CD14-positive monocyte (primary cell): ENCODE measurements at regions not wholly inside any gene's neighbourhood (a gene's known extent, or its start where the extent isn't known, plus 50 kb on each side); places are given as distances from the start of the nearest gene placed in this dataset.

ENCODE experiments used
- DNase-seq, 3 donors: peaks; one replicate each; pipeline ENCODE4 v3.0.0-alpha.2; 2011 to 2022
- H2AFZ ChIP-seq: 2 replicates; pipeline ENCODE4 v1.6.0; 2012; ENCODE audit warnings: mild to moderate bottlenecking, low read depth, low read length, inconsistent platforms; ENCODE audit not compliant: insufficient read depth, poor library complexity, severe bottlenecking
- H3K27ac ChIP-seq, 2 donors: 1 replicate in 1 of 2; 2 replicates in 1 of 2; pipeline ENCODE4 v1.5.1; 2012 to 2013; ENCODE audit warnings: low read length in 2 of 2, control low read depth in 1 of 2, inconsistent platforms in 1 of 2, low read depth in 1 of 2, mild to moderate bottlenecking in 1 of 2
- H3K27me3 ChIP-seq, 2 donors: one replicate each; pipeline versions ENCODE4 v1.6.0 to v1.6.1; 2011 to 2013; ENCODE audit warnings: low read length in 2 of 2; ENCODE audit not compliant: control insufficient read depth in 2 of 2, insufficient read depth in 2 of 2
- H3K36me3 ChIP-seq, 2 donors: replicated peaks in 1 of 2; 1 replicate in 1 of 2; 2 replicates in 1 of 2; pipeline versions ENCODE4 v1.5.1 to v1.6.1; 2012 to 2013; ENCODE audit warnings: low read length in 2 of 2, control low read depth in 1 of 2, inconsistent platforms in 1 of 2, mild to moderate bottlenecking in 1 of 2; ENCODE audit not compliant: insufficient read depth in 2 of 2, control insufficient read depth in 1 of 2
- H3K4me1 ChIP-seq, 2 donors: 1 replicate in 1 of 2; 2 replicates in 1 of 2; pipeline versions ENCODE4 v1.5.1 to v1.6.1; 2012 to 2013; ENCODE audit warnings: low read length in 2 of 2, control low read depth in 1 of 2, inconsistent platforms in 1 of 2, mild to moderate bottlenecking in 1 of 2, moderate library complexity in 1 of 2; ENCODE audit not compliant: insufficient read depth in 2 of 2, control insufficient read depth in 1 of 2
- H3K4me2 ChIP-seq: replicated peaks from 2 replicates; pipeline ENCODE3; 2012; ENCODE audit warnings: low read length, moderate library complexity, mild to moderate bottlenecking; ENCODE audit not compliant: poor library complexity, severe bottlenecking; ENCODE audit errors: extremely low read depth
- H3K4me3 ChIP-seq, 3 experiments: fragments of 200-600 bp in 1 of 3; sonication (generic) in 1 of 3; replicated peaks in 1 of 3; 1 replicate in 2 of 3; 2 replicates in 1 of 3; pipeline ENCODE4 v1.5.1; 2011 to 2013; ENCODE audit warnings: low read length in 3 of 3, mild to moderate bottlenecking in 3 of 3, control low read depth in 2 of 3, low read depth in 2 of 3, inconsistent platforms in 1 of 3, moderate library complexity in 1 of 3
- H3K79me2 ChIP-seq: 2 replicates; pipeline ENCODE4 v1.6.0; 2012; ENCODE audit warnings: mild to moderate bottlenecking, control low read depth, inconsistent platforms, low read length, moderate library complexity; ENCODE audit not compliant: insufficient read depth
- H3K9ac ChIP-seq: 2 replicates; pipeline ENCODE4 v1.6.0; 2017; ENCODE audit warnings: low read length, mild to moderate bottlenecking; ENCODE audit not compliant: insufficient read depth, poor library complexity, severe bottlenecking
- H3K9me3 ChIP-seq, 2 donors: replicated peaks in 1 of 2; 1 replicate in 1 of 2; 2 replicates in 1 of 2; pipeline versions ENCODE4 v1.5.1 to v1.6.1; 2012 to 2013; ENCODE audit warnings: low read length in 2 of 2, control low read depth in 1 of 2; ENCODE audit not compliant: control insufficient read depth in 1 of 2, insufficient read depth in 1 of 2
- H4K20me1 ChIP-seq: 2 replicates; pipeline ENCODE4 v1.6.0; 2012; ENCODE audit warnings: mild to moderate bottlenecking, low read length, control low read depth, moderate library complexity; ENCODE audit not compliant: insufficient read depth
- H3K27ac Mint-ChIP-seq, 7 donors: one replicate each; pipeline ENCODE4 v1.8.0; 2020; ENCODE audit warnings: mild to moderate bottlenecking in 7 of 7, mixed read lengths in 7 of 7, moderate library complexity in 6 of 7, inconsistent platforms in 2 of 7
- H3K27me3 Mint-ChIP-seq, 3 donors: one replicate each; pipeline ENCODE4 v1.8.0; 2021 to 2022; ENCODE audit warnings: low read depth in 3 of 3, mild to moderate bottlenecking in 3 of 3, mixed read lengths in 3 of 3, moderate library complexity in 3 of 3, inconsistent platforms in 1 of 3
- H3K36me3 Mint-ChIP-seq, 2 donors: one replicate each; pipeline ENCODE4 v1.8.0; 2020; ENCODE audit warnings: mixed read lengths in 2 of 2, inconsistent platforms in 1 of 2, mild to moderate bottlenecking in 1 of 2
- H3K4me1 Mint-ChIP-seq: one replicate; pipeline ENCODE4 v1.8.0; 2020; ENCODE audit warnings: mild to moderate bottlenecking, mixed read lengths
- H3K4me3 Mint-ChIP-seq, 2 donors: one replicate each; pipeline ENCODE4 v1.8.0; 2020; ENCODE audit warnings: mild to moderate bottlenecking in 2 of 2, mixed read lengths in 2 of 2, moderate library complexity in 1 of 2
- H3K9me3 Mint-ChIP-seq, 7 donors: one replicate each; pipeline ENCODE4 v1.8.0; 2020 to 2022; ENCODE audit warnings: mixed read lengths in 7 of 7, mild to moderate bottlenecking in 6 of 7, moderate library complexity in 6 of 7, inconsistent platforms in 2 of 7
- WGBS: methylation state at CpG from one replicate; pipeline ENCODE4 v1.1.5; 2013; ENCODE audit warnings: missing lambda C conversion rate; ENCODE audit not compliant: insufficient coverage; 5-methylcytosine and 5-hydroxymethylcytosine counted together
- intact Hi-C, 2 donors: fragments of 100-400 bp; cut with micrococcal nuclease; formaldehyde crosslinking; loops; one replicate each; pipeline versions ENCODE4 v1.15.0 to v1.15.1; 2023
- TF ChIP-seq, protein P1 (sequence below): fragments of 200-600 bp; IDR thresholded peaks from one replicate; pipeline ENCODE4 v1.8.0; 2022; ENCODE audit warnings: antibody characterized with exemption, mild to moderate bottlenecking

GRCh38 chr2:11920993-11921583, 174.7 kb downstream of the LPIN1 start:
- H3K4me3 Mint-ChIP-seq: no peak overlapping the region
- intact Hi-C loops: no loop called here
- peaks cover 4 to 14% (median 6%) of the 10 kb centered on the region in 3 donors for H3K27me3 Mint-ChIP-seq
- H3K27me3 ChIP-seq: peaks cover 0 to 4% of the 10 kb centered on the region in 2 donors
- H3K4me1 ChIP-seq: no peaks in the 10 kb centered on the region
- H3K9ac ChIP-seq: no peak overlapping the region
- no peak overlapping the region for H2AFZ ChIP-seq
- H3K27ac ChIP-seq: no peak overlapping the region
- no peak overlapping the region for H3K4me3 ChIP-seq
- peaks cover 18% of the 10 kb centered on the region for H3K4me1 Mint-ChIP-seq
- H3K9me3 ChIP-seq: no peaks in the 10 kb centered on the region
- no peak overlapping the region for H3K27ac Mint-ChIP-seq
- no peaks in the 10 kb centered on the region for H3K36me3 Mint-ChIP-seq
- H3K79me2 ChIP-seq: no peaks in the 10 kb centered on the region
- TF ChIP-seq, protein P1, sequence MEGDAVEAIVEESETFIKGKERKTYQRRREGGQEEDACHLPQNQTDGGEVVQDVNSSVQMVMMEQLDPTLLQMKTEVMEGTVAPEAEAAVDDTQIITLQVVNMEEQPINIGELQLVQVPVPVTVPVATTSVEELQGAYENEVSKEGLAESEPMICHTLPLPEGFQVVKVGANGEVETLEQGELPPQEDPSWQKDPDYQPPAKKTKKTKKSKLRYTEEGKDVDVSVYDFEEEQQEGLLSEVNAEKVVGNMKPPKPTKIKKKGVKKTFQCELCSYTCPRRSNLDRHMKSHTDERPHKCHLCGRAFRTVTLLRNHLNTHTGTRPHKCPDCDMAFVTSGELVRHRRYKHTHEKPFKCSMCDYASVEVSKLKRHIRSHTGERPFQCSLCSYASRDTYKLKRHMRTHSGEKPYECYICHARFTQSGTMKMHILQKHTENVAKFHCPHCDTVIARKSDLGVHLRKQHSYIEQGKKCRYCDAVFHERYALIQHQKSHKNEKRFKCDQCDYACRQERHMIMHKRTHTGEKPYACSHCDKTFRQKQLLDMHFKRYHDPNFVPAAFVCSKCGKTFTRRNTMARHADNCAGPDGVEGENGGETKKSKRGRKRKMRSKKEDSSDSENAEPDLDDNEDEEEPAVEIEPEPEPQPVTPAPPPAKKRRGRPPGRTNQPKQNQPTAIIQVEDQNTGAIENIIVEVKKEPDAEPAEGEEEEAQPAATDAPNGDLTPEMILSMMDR: no peak
- H3K4me2 ChIP-seq: no peak overlapping the region
- DNase-seq: no peak
- H4K20me1 ChIP-seq: no peaks in the 10 kb centered on the region
- 49% methylated on average over 2 of the region's 6 CpGs for WGBS
- no peaks in the 10 kb centered on the region for H3K36me3 ChIP-seq
- H3K9me3 Mint-ChIP-seq: peaks cover 0 to 2% (median 0%) of the 10 kb centered on the region in 7 donors

DNA sequence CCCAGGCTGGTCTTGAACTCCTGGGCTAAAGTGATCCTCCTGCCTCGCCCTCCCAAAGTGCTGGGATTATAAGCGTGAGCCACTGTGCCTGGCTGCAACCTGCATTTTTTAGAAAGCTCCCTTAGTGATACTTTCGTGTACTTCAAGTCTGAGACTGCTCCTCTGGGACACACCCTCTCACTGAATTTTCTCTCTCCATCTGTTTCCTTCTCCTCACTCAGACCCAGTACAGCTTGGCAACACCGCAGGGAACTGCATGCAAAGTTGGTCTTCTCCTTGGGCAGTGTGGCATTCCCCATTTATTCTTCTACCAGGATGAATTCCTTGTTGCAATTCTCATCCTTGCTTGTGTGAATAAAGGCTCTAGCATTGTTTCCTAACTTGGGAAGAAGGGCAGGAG, 175.9 kb downstream of the LPIN1 start:
- TF ChIP-seq, protein P1: no peak
- 95% methylated on average over 3 of the region's 4 CpGs for WGBS
- H3K27ac ChIP-seq: no peak overlapping the region
- Mint-ChIP-seq H3K4me1 (peaks cover 11% of the 10 kb centered on the region), H3K27ac (no peak overlapping the region), H3K9me3 (peaks cover 0 to 2% (median 0%) of the 10 kb centered on the region in 7 donors), H3K4me3 (no peak overlapping the region), H3K27me3 (peaks cover 4 to 14% (median 6%) of the 10 kb centered on the region in 3 donors), H3K36me3 (no peaks in the 10 kb centered on the region)
- no peak overlapping the region for H3K9ac ChIP-seq
- no peak for DNase-seq
- H4K20me1 ChIP-seq: no peaks in the 10 kb centered on the region
- no peaks in the 10 kb centered on the region for H3K79me2 ChIP-seq
- peaks cover 0 to 4% of the 10 kb centered on the region in 2 donors for H3K27me3 ChIP-seq
- no peaks in the 10 kb centered on the region for H3K9me3 ChIP-seq
- no peak overlapping the region for H3K4me3 ChIP-seq
- H3K4me1 ChIP-seq: no peaks in the 10 kb centered on the region
- intact Hi-C loops: no loop called here
- H3K4me2 ChIP-seq: no peak overlapping the region
- H2AFZ ChIP-seq: no peak overlapping the region
- H3K36me3 ChIP-seq: no peaks in the 10 kb centered on the region
